Transverse colon (tissue), 4 donors: ENCODE measurements at regions not wholly inside any gene's neighbourhood (a gene's known extent, or its start where the extent isn't known, plus 50 kb on each side); places are given as distances from the start of the nearest gene placed in this dataset.
A peak's percentile ranks its signal among the peaks of the same experiment; 100 is the strongest.

Experiments
- DNase-seq: peaks from one replicate; pipeline ENCODE4 v3.0.0-alpha.2; 2019
- H3K27ac ChIP-seq, 4 donors: fragments of 200-600 bp; sonication (generic); 2 replicates each; pipeline ENCODE4 v1.5.1; 2016 to 2018; ENCODE audit warnings: inconsistent platforms in 4 of 4
- H3K27me3 ChIP-seq: fragments of 200-600 bp; sonication (generic); 2 replicates; pipeline ENCODE4 v1.5.1; 2017; ENCODE audit warnings: inconsistent platforms
- H3K36me3 ChIP-seq, 4 donors: fragments of 200-600 bp; sonication (generic); 2 replicates each; pipeline ENCODE4 v1.5.1; 2017 to 2019; ENCODE audit warnings: inconsistent platforms in 4 of 4
- H3K4me1 ChIP-seq, 4 donors: fragments of 200-600 bp; sonication (generic); 2 replicates each; pipeline ENCODE4 v1.5.1; 2017 to 2020; ENCODE audit warnings: inconsistent platforms in 4 of 4
- H3K4me3 ChIP-seq, 4 donors: fragments of 200-600 bp; sonication (generic); 1 replicate in 1 of 4; 2 replicates in 3 of 4; pipeline versions ENCODE4 v1.5.1 to v1.6.1; 2017 to 2019; ENCODE audit warnings: inconsistent platforms in 4 of 4
- H3K9me3 ChIP-seq, 2 donors: fragments of 200-600 bp; sonication (generic); 2 replicates each; pipeline ENCODE4 v1.5.1; 2017 to 2019; ENCODE audit warnings: inconsistent platforms in 2 of 2
- EP300 ChIP-seq: sonication (generic); formaldehyde crosslinking; IDR thresholded peaks from one replicate; pipeline ENCODE4 v1.6.1; 2017; ENCODE audit warnings: antibody characterized with exemption, low read depth
- POLR2A ChIP-seq: fragments of 450-650 bp; IDR thresholded peaks from one replicate; pipeline ENCODE4 v1.6.1; 2016; ENCODE audit warnings: antibody characterized with exemption, mild to moderate bottlenecking, moderate library complexity
- POLR2AphosphoS5 ChIP-seq, 3 donors: sonication (generic); formaldehyde crosslinking; IDR thresholded peaks; one replicate each; pipeline ENCODE4 v1.6.1; 2016; ENCODE audit warnings: antibody characterized with exemption in 3 of 3
- WGBS, 2 donors: methylation state at CpG; one replicate each; pipeline ENCODE4 v1.1.5; 2018; ENCODE audit warnings: low coverage in 1 of 2; 5-methylcytosine and 5-hydroxymethylcytosine counted together
- in situ Hi-C, 4 donors: fragments of 200-750 bp; cut with MboI; loops; one replicate each; pipeline versions ENCODE4 v1.15.0 to v1.15.1; 2017; ENCODE audit warnings: low sequenced_read_pairs in 3 of 4, low pct_ligation_motif_present in 1 of 4, low pct_unique_long_range_greater_than_20kb in 1 of 4
- intact Hi-C: fragments of 100-400 bp; cut with DNase I; formaldehyde crosslinking; loops from one replicate; pipeline ENCODE4 v1.15.1; 2023; ENCODE audit warnings: low total_unique reads
- TF ChIP-seq, protein P1 (sequence below), 5 experiments: fragments of 200-600 bp in 3 of 5; fragments of 450-650 bp in 2 of 5; sonication (generic) in 3 of 5; IDR thresholded peaks; 1 replicate in 2 of 5; 2 replicates in 3 of 5; pipeline ENCODE4 v1.5.1; 2016 to 2017; ENCODE audit warnings: antibody characterized with exemption in 5 of 5, inconsistent platforms in 3 of 5, mild to moderate bottlenecking in 2 of 5, moderate library complexity in 1 of 5

GRCh38 chr3:194265505-194265892 lies 85.6 kb downstream of the CPN2 start:
- peaks cover 13 to 25% (median 21%) of the 10 kb centered on the region in 4 donors for H3K4me1 ChIP-seq
- peak; percentile 60 for DNase-seq
- H3K4me3 ChIP-seq = no peak overlapping the region
- H3K27ac ChIP-seq = peak overlapping the region; percentile 62 to 79 (median 70)
- H3K36me3 ChIP-seq = no peaks in the 10 kb centered on the region
- intact Hi-C loops (loop anchor here (5.0 kb wide), 1 partner anchor 193 kb away; no protein-coding TSS in a partner anchor), in situ Hi-C loops (no loop called here)
- 54% methylated on average over 9 of the region's 19 CpGs; no CpG with 5 or more reads in 1 of the 2 donors for WGBS, 2 donors
- H3K27me3 ChIP-seq = no peaks in the 10 kb centered on the region
- no peaks in the 10 kb centered on the region for H3K9me3 ChIP-seq
- TF ChIP-seq EP300 (no peak), POLR2AphosphoS5 (IDR thresholded peaks at IDR 0.05) (peak; percentile 61 to 72 (median 68))

GRCh38 chr3:194265996-194266964 lies 84.8 kb downstream of the CPN2 start:
- H3K4me3 ChIP-seq = no peak overlapping the region
- H3K4me1 ChIP-seq = peaks cover 19 to 33% (median 28%) of the 10 kb centered on the region in 4 donors
- no peaks in the 10 kb centered on the region for H3K36me3 ChIP-seq
- TF ChIP-seq EP300 = no peak
- TF ChIP-seq, protein P1, sequence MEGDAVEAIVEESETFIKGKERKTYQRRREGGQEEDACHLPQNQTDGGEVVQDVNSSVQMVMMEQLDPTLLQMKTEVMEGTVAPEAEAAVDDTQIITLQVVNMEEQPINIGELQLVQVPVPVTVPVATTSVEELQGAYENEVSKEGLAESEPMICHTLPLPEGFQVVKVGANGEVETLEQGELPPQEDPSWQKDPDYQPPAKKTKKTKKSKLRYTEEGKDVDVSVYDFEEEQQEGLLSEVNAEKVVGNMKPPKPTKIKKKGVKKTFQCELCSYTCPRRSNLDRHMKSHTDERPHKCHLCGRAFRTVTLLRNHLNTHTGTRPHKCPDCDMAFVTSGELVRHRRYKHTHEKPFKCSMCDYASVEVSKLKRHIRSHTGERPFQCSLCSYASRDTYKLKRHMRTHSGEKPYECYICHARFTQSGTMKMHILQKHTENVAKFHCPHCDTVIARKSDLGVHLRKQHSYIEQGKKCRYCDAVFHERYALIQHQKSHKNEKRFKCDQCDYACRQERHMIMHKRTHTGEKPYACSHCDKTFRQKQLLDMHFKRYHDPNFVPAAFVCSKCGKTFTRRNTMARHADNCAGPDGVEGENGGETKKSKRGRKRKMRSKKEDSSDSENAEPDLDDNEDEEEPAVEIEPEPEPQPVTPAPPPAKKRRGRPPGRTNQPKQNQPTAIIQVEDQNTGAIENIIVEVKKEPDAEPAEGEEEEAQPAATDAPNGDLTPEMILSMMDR (IDR thresholded peaks at IDR 0.05) = no peak
- no peak for TF ChIP-seq POLR2AphosphoS5 (IDR thresholded peaks at IDR 0.05)
- no peak for TF ChIP-seq POLR2A
- in situ Hi-C loops (no loop called here), intact Hi-C loops (loop anchor here (5.0 kb wide), 1 partner anchor 194 kb away; no protein-coding TSS in a partner anchor)
- H3K27me3 ChIP-seq = no peaks in the 10 kb centered on the region
- no peaks in the 10 kb centered on the region for H3K9me3 ChIP-seq
- DNase-seq = no peak
- peak overlapping the region; percentile 62 to 79 (median 70) for H3K27ac ChIP-seq
- 69 to 94% methylated on average over 5 to 13 of the region's 13 CpGs for WGBS, 2 donors

GRCh38 chr3:194267744-194268653 lies 83.1 kb downstream of the CPN2 start:
- Histone ChIP-seq H3K4me3 (no peak overlapping the region), H3K9me3 (no peaks in the 10 kb centered on the region), H3K4me1 (peaks cover 19 to 43% (median 34%) of the 10 kb centered on the region in 4 donors), H3K27ac (peak overlapping the region in 1 of 4 donors; percentile 41), H3K36me3 (no peaks in the 10 kb centered on the region), H3K27me3 (no peaks in the 10 kb centered on the region)
- peak; percentile 29 for DNase-seq
- intact Hi-C loops (loop anchor here (5.0 kb wide), 1 partner anchor 196 kb away; no protein-coding TSS in a partner anchor), in situ Hi-C loops (no loop called here)
- no peak for TF ChIP-seq EP300
- TF ChIP-seq POLR2AphosphoS5 (IDR thresholded peaks at IDR 0.05) = peak in 1 of 3 donors; percentile 20
- WGBS, 2 donors = 79 to 89% methylated on average over 3 to 24 of the region's 26 CpGs

GRCh38 chr3:194268654-194269512 lies 82.2 kb downstream of the CPN2 start:
- peak; percentile 2 for DNase-seq
- TF ChIP-seq EP300 = no peak
- TF ChIP-seq, protein P1 (IDR thresholded peaks at IDR 0.05) = no peak
- TF ChIP-seq POLR2A = no peak
- no peak for TF ChIP-seq POLR2AphosphoS5 (IDR thresholded peaks at IDR 0.05)
- H3K27ac ChIP-seq = peak overlapping the region; percentile 73 to 87 (median 81)
- H3K9me3 ChIP-seq = no peaks in the 10 kb centered on the region
- in situ Hi-C loops = no loop called here
- H3K4me1 ChIP-seq = peaks cover 19 to 43% (median 34%) of the 10 kb centered on the region in 4 donors
- WGBS, 2 donors = 85 to 87% methylated on average over 5 to 12 of the region's 12 CpGs
- intact Hi-C loops = loop anchor here (5.0 kb wide), 1 partner anchor 197 kb away; no protein-coding TSS in a partner anchor
- no peaks in the 10 kb centered on the region for H3K36me3 ChIP-seq
- H3K4me3 ChIP-seq = no peak overlapping the region
- no peaks in the 10 kb centered on the region for H3K27me3 ChIP-seq
